HFFc6 (cell line): ENCODE measurements at regions not wholly inside any gene's neighbourhood (a gene's known extent, or its start where the extent isn't known, plus 50 kb on each side); places are given as distances from the start of the nearest gene placed in this dataset.
"Not testable (repeated sequence)": the region's sequence is repeated elsewhere in the genome, so short reads cannot be mapped to it uniquely, and the experiment has no call there.

Experiments
- DNase-seq: peaks from one replicate; pipeline ENCODE4 v3.0.0-alpha.2; 2018
- H3K27ac Mint-ChIP-seq: 2 replicates; pipeline ENCODE4 v1.8.0; 2020; ENCODE audit warnings: mild to moderate bottlenecking, mixed read lengths
- H3K27me3 Mint-ChIP-seq: 2 replicates; pipeline ENCODE4 v1.8.0; 2021; ENCODE audit warnings: mild to moderate bottlenecking, moderate library complexity, mixed read lengths; ENCODE audit not compliant: insufficient read depth
- H3K36me3 Mint-ChIP-seq: 2 replicates; pipeline ENCODE4 v1.8.0; 2021; ENCODE audit warnings: low read depth, mixed read lengths
- H3K4me1 Mint-ChIP-seq: 2 replicates; pipeline ENCODE4 v1.8.0; 2020; ENCODE audit warnings: low read depth, mixed read lengths
- H3K4me3 Mint-ChIP-seq: 2 replicates; pipeline ENCODE4 v1.8.0; 2020; ENCODE audit warnings: mild to moderate bottlenecking, moderate library complexity, mixed read lengths
- H3K9me3 Mint-ChIP-seq: 2 replicates; pipeline ENCODE4 v1.8.0; 2020; ENCODE audit warnings: mild to moderate bottlenecking, mixed read lengths
- TF ChIP-seq, protein P1 (sequence below): fragments of 200-600 bp; sonication (generic); IDR thresholded peaks from 2 replicates; pipeline ENCODE4 v1.5.0; 2021; ENCODE audit warnings: antibody characterized with exemption, mild to moderate bottlenecking

DNA sequence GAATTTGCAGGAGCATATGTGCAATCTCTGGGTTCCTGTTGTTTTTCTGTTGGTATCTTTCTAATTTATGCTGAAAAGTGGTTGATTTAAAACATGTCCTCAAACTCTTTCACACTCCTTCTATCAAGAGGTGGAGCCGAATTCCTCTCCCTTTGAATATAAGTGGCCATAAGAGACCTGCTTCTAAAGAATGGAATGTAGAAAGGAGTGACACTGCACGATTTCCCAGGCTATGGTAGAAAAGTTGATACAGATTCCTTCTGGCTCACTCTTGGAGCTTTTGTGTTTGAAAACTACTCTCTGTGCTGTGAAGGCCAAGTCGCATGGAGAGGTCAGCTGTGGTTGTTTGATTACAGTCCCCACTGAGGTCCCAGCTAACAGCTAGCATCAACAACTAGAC, 613.2 kb downstream of the ETNK1 start:
- no peak for DNase-seq
- H3K4me1 Mint-ChIP-seq, result no peaks in the 10 kb centered on the region
- no peaks in the 10 kb centered on the region for H3K27me3 Mint-ChIP-seq
- H3K27ac Mint-ChIP-seq, result no peak overlapping the region
- no peak overlapping the region for H3K4me3 Mint-ChIP-seq
- peaks cover 27% of the 10 kb centered on the region for H3K9me3 Mint-ChIP-seq
- TF ChIP-seq, protein P1, sequence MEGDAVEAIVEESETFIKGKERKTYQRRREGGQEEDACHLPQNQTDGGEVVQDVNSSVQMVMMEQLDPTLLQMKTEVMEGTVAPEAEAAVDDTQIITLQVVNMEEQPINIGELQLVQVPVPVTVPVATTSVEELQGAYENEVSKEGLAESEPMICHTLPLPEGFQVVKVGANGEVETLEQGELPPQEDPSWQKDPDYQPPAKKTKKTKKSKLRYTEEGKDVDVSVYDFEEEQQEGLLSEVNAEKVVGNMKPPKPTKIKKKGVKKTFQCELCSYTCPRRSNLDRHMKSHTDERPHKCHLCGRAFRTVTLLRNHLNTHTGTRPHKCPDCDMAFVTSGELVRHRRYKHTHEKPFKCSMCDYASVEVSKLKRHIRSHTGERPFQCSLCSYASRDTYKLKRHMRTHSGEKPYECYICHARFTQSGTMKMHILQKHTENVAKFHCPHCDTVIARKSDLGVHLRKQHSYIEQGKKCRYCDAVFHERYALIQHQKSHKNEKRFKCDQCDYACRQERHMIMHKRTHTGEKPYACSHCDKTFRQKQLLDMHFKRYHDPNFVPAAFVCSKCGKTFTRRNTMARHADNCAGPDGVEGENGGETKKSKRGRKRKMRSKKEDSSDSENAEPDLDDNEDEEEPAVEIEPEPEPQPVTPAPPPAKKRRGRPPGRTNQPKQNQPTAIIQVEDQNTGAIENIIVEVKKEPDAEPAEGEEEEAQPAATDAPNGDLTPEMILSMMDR, result no peak
- no peaks in the 10 kb centered on the region for H3K36me3 Mint-ChIP-seq

- no peak overlapping the region for H3K27ac Mint-ChIP-seq
- H3K4me1 Mint-ChIP-seq, result no peaks in the 10 kb centered on the region
- H3K27me3 Mint-ChIP-seq, result no peaks in the 10 kb centered on the region; the same call in 1 of the 2 replicates
- no peak overlapping the region for H3K4me3 Mint-ChIP-seq
- TF ChIP-seq, protein P1, result no peak
- peaks cover 30% of the 10 kb centered on the region for H3K9me3 Mint-ChIP-seq
- no peaks in the 10 kb centered on the region for H3K36me3 Mint-ChIP-seq
- no peak for DNase-seq
Observed at GRCh38 chr12:23238957-23239356, 614.0 kb downstream of the ETNK1 start.

GRCh38 chr12:23245186-23245585, 620.2 kb downstream of the ETNK1 start:
- TF ChIP-seq, protein P1, result no peak
- no peak for DNase-seq
- H3K4me3 Mint-ChIP-seq, result no peak overlapping the region
- H3K36me3 Mint-ChIP-seq, result no peaks in the 10 kb centered on the region
- no peak overlapping the region for H3K27ac Mint-ChIP-seq
- H3K9me3 Mint-ChIP-seq, result peaks cover 41% of the 10 kb centered on the region
- no peaks in the 10 kb centered on the region for H3K4me1 Mint-ChIP-seq
- H3K27me3 Mint-ChIP-seq, result no peaks in the 10 kb centered on the region; the same call in 1 of the 2 replicates

- Mint-ChIP-seq H3K4me3 (no peak overlapping the region), H3K27ac (no peak overlapping the region), H3K4me1 (no peaks in the 10 kb centered on the region), H3K36me3 (no peaks in the 10 kb centered on the region), H3K27me3 (no peaks in the 10 kb centered on the region), H3K9me3 (peaks cover 46% of the 10 kb centered on the region)
- no peak for DNase-seq
- TF ChIP-seq, protein P1, result no peak
Observed at GRCh38 chr12:23253191-23253590, 628.2 kb downstream of the ETNK1 start.

DNA sequence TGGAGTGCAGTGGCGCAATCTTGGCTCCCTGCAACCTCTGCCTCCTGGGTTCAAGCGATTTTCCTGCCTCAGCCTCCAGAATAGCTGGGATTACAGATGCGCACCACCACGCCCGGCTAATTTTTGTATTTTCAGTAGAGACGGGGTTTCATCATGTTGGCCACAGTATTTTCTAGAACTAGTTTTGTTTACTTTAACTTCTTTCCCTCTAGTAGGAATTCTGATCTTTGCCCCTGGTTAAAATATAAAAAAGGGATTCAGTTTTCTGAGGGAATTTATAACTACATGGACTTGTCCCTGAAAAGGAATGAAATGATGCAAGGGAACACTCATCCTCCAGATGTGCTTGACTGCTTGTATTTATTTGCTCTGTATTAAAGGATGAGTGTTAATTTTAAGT, 628.9 kb downstream of the ETNK1 start:
- not testable (repeated sequence) for H3K4me3 Mint-ChIP-seq, H3K4me1 Mint-ChIP-seq, DNase-seq, H3K27ac Mint-ChIP-seq, H3K36me3 Mint-ChIP-seq, H3K27me3 Mint-ChIP-seq
- H3K9me3 Mint-ChIP-seq, result peaks cover 42% of the 10 kb centered on the region

DNA sequence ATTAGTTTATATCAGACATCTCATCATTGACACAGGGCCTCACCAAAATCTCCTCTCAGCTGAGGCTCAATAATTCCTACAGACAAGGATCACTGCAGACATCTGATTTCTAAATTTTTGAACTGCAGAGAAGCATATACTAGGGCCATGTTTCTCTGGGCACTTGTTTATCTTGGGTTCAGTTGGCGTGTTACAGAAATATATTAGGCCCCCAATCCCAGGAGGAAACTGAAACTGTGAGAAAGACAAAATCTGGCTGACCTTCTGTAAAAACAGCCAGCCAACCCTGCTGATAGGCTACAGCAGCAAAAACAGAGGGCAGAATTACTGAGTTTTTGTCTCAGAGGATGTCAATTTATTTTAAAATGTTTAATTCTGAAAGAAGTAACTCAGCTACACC, 634.6 kb downstream of the ETNK1 start:
- TF ChIP-seq, protein P1, result no peak
- no peaks in the 10 kb centered on the region for H3K4me1 Mint-ChIP-seq
- no peak overlapping the region for H3K4me3 Mint-ChIP-seq
- H3K27ac Mint-ChIP-seq, result no peak overlapping the region
- no peaks in the 10 kb centered on the region for H3K27me3 Mint-ChIP-seq
- no peak for DNase-seq
- no peaks in the 10 kb centered on the region for H3K36me3 Mint-ChIP-seq
- peaks cover 41% of the 10 kb centered on the region for H3K9me3 Mint-ChIP-seq
